ENCODE measurements at regions not wholly inside any gene's neighbourhood (a gene's known extent, or its start where the extent isn't known, plus 50 kb on each side); places are given as distances from the start of the nearest gene placed in this dataset.

DNA sequence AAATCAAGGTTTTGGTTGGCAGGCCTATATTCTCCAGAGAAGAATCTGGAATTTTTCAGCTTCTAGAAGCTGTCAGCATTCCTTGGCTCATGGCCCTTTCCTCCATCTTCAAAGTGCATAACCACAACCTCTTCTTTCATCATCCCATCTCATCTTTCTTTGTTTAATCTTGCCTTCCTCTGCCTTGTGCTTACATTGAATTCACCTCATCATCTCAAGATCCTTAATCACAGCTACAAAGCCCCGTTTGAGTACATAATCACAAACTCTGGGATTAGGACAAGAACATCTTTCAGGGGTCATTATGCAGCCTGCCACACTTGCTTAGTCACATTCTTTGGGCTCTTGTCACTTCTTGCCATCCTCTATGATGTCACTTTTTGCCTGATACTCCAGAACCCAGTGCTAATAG lies 130.3 kb downstream of the FOXD1 start:
- DNase-seq (ENCODE audit: low spot score): no peak
- no peaks in the 10 kb centered on the region for H3K4me1 Mint-ChIP-seq (ENCODE audit: unreplicated experiment)
- H3K27ac Mint-ChIP-seq (ENCODE audit: unreplicated experiment): no peak overlapping the region
- peaks cover 2% of the 10 kb centered on the region for H3K27me3 Mint-ChIP-seq (ENCODE audit: unreplicated experiment)
- no peak overlapping the region for H3K4me3 Mint-ChIP-seq (ENCODE audit: unreplicated experiment)
- no peaks in the 10 kb centered on the region for H3K9me3 Mint-ChIP-seq (ENCODE audit: unreplicated experiment)
- TF ChIP-seq, protein P1, sequence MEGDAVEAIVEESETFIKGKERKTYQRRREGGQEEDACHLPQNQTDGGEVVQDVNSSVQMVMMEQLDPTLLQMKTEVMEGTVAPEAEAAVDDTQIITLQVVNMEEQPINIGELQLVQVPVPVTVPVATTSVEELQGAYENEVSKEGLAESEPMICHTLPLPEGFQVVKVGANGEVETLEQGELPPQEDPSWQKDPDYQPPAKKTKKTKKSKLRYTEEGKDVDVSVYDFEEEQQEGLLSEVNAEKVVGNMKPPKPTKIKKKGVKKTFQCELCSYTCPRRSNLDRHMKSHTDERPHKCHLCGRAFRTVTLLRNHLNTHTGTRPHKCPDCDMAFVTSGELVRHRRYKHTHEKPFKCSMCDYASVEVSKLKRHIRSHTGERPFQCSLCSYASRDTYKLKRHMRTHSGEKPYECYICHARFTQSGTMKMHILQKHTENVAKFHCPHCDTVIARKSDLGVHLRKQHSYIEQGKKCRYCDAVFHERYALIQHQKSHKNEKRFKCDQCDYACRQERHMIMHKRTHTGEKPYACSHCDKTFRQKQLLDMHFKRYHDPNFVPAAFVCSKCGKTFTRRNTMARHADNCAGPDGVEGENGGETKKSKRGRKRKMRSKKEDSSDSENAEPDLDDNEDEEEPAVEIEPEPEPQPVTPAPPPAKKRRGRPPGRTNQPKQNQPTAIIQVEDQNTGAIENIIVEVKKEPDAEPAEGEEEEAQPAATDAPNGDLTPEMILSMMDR (IDR thresholded peaks at IDR 0.05; ENCODE audit: unreplicated experiment): no peak
- H3K36me3 Mint-ChIP-seq (ENCODE audit: low read depth, unreplicated experiment): no peaks in the 10 kb centered on the region

DNA sequence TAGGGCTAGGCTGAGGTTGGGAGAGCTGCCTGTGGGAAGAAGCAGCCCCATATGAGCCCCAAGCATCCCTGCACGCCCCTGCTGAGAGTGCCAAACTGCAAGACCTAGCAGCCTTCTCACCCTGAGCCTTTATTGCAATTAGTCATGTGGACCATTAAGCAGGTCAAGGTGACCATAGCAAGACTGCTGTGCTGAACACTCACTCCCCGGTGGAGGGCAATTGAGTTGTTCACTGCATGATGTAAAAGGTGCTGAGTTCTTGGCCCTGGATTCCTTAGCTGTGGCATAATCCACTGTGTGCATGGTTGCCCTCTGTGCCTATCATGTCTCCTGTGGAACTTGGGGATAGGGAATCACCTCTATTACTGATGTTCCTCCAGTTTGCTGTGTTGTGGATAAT lies 131.1 kb downstream of the FOXD1 start:
- no peaks in the 10 kb centered on the region for H3K4me1 Mint-ChIP-seq (ENCODE audit: unreplicated experiment)
- H3K36me3 Mint-ChIP-seq (ENCODE audit: low read depth, unreplicated experiment): no peaks in the 10 kb centered on the region
- no peak overlapping the region for H3K27ac Mint-ChIP-seq (ENCODE audit: unreplicated experiment)
- H3K27me3 Mint-ChIP-seq (ENCODE audit: unreplicated experiment): peaks cover 5% of the 10 kb centered on the region
- no peak for DNase-seq (ENCODE audit: low spot score)
- H3K4me3 Mint-ChIP-seq (ENCODE audit: unreplicated experiment): no peak overlapping the region
- TF ChIP-seq, protein P1 (IDR thresholded peaks at IDR 0.05; ENCODE audit: unreplicated experiment): no peak
- no peaks in the 10 kb centered on the region for H3K9me3 Mint-ChIP-seq (ENCODE audit: unreplicated experiment)

- H3K36me3 Mint-ChIP-seq (ENCODE audit: low read depth, unreplicated experiment): no peaks in the 10 kb centered on the region
- TF ChIP-seq, protein P1 (IDR thresholded peaks at IDR 0.05; ENCODE audit: unreplicated experiment): no peak
- no peak overlapping the region for H3K27ac Mint-ChIP-seq (ENCODE audit: unreplicated experiment)
- H3K4me1 Mint-ChIP-seq (ENCODE audit: unreplicated experiment): no peaks in the 10 kb centered on the region
- H3K4me3 Mint-ChIP-seq (ENCODE audit: unreplicated experiment): no peak overlapping the region
- H3K27me3 Mint-ChIP-seq (ENCODE audit: unreplicated experiment): peaks cover 14% of the 10 kb centered on the region
- H3K9me3 Mint-ChIP-seq (ENCODE audit: unreplicated experiment): no peaks in the 10 kb centered on the region
- DNase-seq (ENCODE audit: low spot score): no peak
Measured at GRCh38 chr5:73314395-73315257, 134.0 kb downstream of the FOXD1 start.

- no peaks in the 10 kb centered on the region for H3K36me3 Mint-ChIP-seq (ENCODE audit: low read depth, unreplicated experiment)
- peaks cover 14% of the 10 kb centered on the region for H3K27me3 Mint-ChIP-seq (ENCODE audit: unreplicated experiment)
- DNase-seq (ENCODE audit: low spot score): no peak
- H3K4me1 Mint-ChIP-seq (ENCODE audit: unreplicated experiment): no peaks in the 10 kb centered on the region
- TF ChIP-seq, protein P1 (IDR thresholded peaks at IDR 0.05; ENCODE audit: unreplicated experiment): no peak
- no peak overlapping the region for H3K4me3 Mint-ChIP-seq (ENCODE audit: unreplicated experiment)
- H3K27ac Mint-ChIP-seq (ENCODE audit: unreplicated experiment): no peak overlapping the region
- H3K9me3 Mint-ChIP-seq (ENCODE audit: unreplicated experiment): no peaks in the 10 kb centered on the region
Measured at GRCh38 chr5:73312872-73313510, 135.6 kb downstream of the FOXD1 start.

Measured in endothelial cell (in vitro differentiated cells).